Mesothelial cell of epicardium (in vitro differentiated cells): ENCODE measurements at regions not wholly inside any gene's neighbourhood (a gene's known extent, or its start where the extent isn't known, plus 50 kb on each side); places are given as distances from the start of the nearest gene placed in this dataset.

Experiments
- DNase-seq, 2 experiments: peaks; one replicate each; pipeline ENCODE4 v3.0.0; 2021; ENCODE audit warnings: low spot score in 2 of 2; ENCODE audit not compliant: unreplicated experiment in 2 of 2
- H3K27ac Mint-ChIP-seq: 2 replicates; pipeline ENCODE4 v1.8.0; 2021; ENCODE audit warnings: mixed read lengths
- H3K27me3 Mint-ChIP-seq: 2 replicates; pipeline ENCODE4 v1.8.0; 2021; ENCODE audit warnings: low read depth, mixed read lengths
- H3K36me3 Mint-ChIP-seq: 2 replicates; pipeline ENCODE4 v1.8.0; 2021; ENCODE audit warnings: mixed read lengths
- H3K4me1 Mint-ChIP-seq: 2 replicates; pipeline ENCODE4 v1.8.0; 2021; ENCODE audit warnings: mixed read lengths
- H3K4me3 Mint-ChIP-seq: 2 replicates; pipeline ENCODE4 v1.8.0; 2021; ENCODE audit warnings: mild to moderate bottlenecking, moderate library complexity, mixed read lengths
- H3K9me3 Mint-ChIP-seq: 2 replicates; pipeline ENCODE4 v1.8.0; 2021; ENCODE audit warnings: mixed read lengths
- CTCF ChIP-seq: fragments of 200-600 bp; sonication (generic); IDR thresholded peaks from one replicate; pipeline ENCODE4 v1.5.0; 2021; ENCODE audit warnings: antibody characterized with exemption; ENCODE audit not compliant: unreplicated experiment

GRCh38 chr15:46786590-46787285 is 930.6 kb upstream of the SEMA6D start:
- Mint-ChIP-seq H3K27me3 (no peaks in the 10 kb centered on the region), H3K4me3 (no peak overlapping the region), H3K9me3 (no peaks in the 10 kb centered on the region), H3K36me3 (no peaks in the 10 kb centered on the region), H3K27ac (no peak overlapping the region), H3K4me1 (peaks cover 3% of the 10 kb centered on the region)
- no peak for TF ChIP-seq CTCF
- DNase-seq, result no peak

GRCh38 chr15:46795685-46796084 is 921.6 kb upstream of the SEMA6D start:
- no peak for TF ChIP-seq CTCF
- Mint-ChIP-seq H3K36me3 (no peaks in the 10 kb centered on the region), H3K9me3 (peaks cover 54% of the 10 kb centered on the region), H3K27ac (no peak overlapping the region), H3K4me3 (no peak overlapping the region), H3K4me1 (no peaks in the 10 kb centered on the region), H3K27me3 (no peaks in the 10 kb centered on the region)
- DNase-seq, result no peak

- H3K27me3 Mint-ChIP-seq, result no peaks in the 10 kb centered on the region
- no peak overlapping the region for H3K4me3 Mint-ChIP-seq
- TF ChIP-seq CTCF, result no peak
Observed at GRCh38 chr15:46808834-46809233, 908.5 kb upstream of the SEMA6D start.

GRCh38 chr15:46815240-46815639 is 902.1 kb upstream of the SEMA6D start:
- DNase-seq, result no peak
- H3K27ac Mint-ChIP-seq, result no peak overlapping the region
- TF ChIP-seq CTCF, result no peak
- H3K9me3 Mint-ChIP-seq, result no peaks in the 10 kb centered on the region
- H3K4me3 Mint-ChIP-seq, result no peak overlapping the region
- H3K27me3 Mint-ChIP-seq, result no peaks in the 10 kb centered on the region
- no peaks in the 10 kb centered on the region for H3K36me3 Mint-ChIP-seq
- peaks cover 6% of the 10 kb centered on the region for H3K4me1 Mint-ChIP-seq

More at GRCh38 chr15:46808834-46809233, 908.5 kb upstream of the SEMA6D start:
- H3K36me3 Mint-ChIP-seq, result no peaks in the 10 kb centered on the region
- H3K27ac Mint-ChIP-seq, result no peak overlapping the region
- peaks cover 4% of the 10 kb centered on the region for H3K4me1 Mint-ChIP-seq
- DNase-seq, result no peak
- peaks cover 11% of the 10 kb centered on the region for H3K9me3 Mint-ChIP-seq

GRCh38 chr15:46815765-46816164 is 901.5 kb upstream of the SEMA6D start:
- DNase-seq, result peak in 1 of 2 experiments; percentile 37
- no peak for TF ChIP-seq CTCF
- no peaks in the 10 kb centered on the region for H3K9me3 Mint-ChIP-seq
- no peak overlapping the region for H3K27ac Mint-ChIP-seq
- H3K4me1 Mint-ChIP-seq, result peaks cover 3% of the 10 kb centered on the region
- no peaks in the 10 kb centered on the region for H3K27me3 Mint-ChIP-seq
- no peaks in the 10 kb centered on the region for H3K36me3 Mint-ChIP-seq
- no peak overlapping the region for H3K4me3 Mint-ChIP-seq

- Mint-ChIP-seq H3K36me3 (peaks cover 2% of the 10 kb centered on the region), H3K4me1 (no peaks in the 10 kb centered on the region), H3K27ac (no peak overlapping the region), H3K4me3 (no peak overlapping the region), H3K9me3 (peaks cover 17% of the 10 kb centered on the region), H3K27me3 (no peaks in the 10 kb centered on the region)
- TF ChIP-seq CTCF, result no peak
- no peak for DNase-seq
Observed at GRCh38 chr15:46848704-46849103, 868.6 kb upstream of the SEMA6D start.
